Hematopoietic multipotent progenitor cell treated with erythropoietin and hydrocortisone succinate and interleukin-3 and kit ligand, for 4 days (in vitro differentiated cells): ENCODE measurements at regions not wholly inside any gene's neighbourhood (a gene's known extent, or its start where the extent isn't known, plus 50 kb on each side); places are given as distances from the start of the nearest gene placed in this dataset.

Experiments used
- DNase-seq: peaks from one replicate; pipeline ENCODE4 v3.0.0-alpha.2; 2015

GRCh38 chr16:85190572-85190971, 78.3 kb upstream of the CIBAR2 start:
- DNase-seq = no peak

GRCh38 chr16:85191341-85191965, 79.2 kb upstream of the CIBAR2 start:
- DNase-seq = no peak

- DNase-seq = no peak
Measured at GRCh38 chr16:85192238-85193114, 80.2 kb upstream of the CIBAR2 start.

GRCh38 chr16:85193115-85193493, 80.8 kb upstream of the CIBAR2 start:
- DNase-seq = no peak

DNA sequence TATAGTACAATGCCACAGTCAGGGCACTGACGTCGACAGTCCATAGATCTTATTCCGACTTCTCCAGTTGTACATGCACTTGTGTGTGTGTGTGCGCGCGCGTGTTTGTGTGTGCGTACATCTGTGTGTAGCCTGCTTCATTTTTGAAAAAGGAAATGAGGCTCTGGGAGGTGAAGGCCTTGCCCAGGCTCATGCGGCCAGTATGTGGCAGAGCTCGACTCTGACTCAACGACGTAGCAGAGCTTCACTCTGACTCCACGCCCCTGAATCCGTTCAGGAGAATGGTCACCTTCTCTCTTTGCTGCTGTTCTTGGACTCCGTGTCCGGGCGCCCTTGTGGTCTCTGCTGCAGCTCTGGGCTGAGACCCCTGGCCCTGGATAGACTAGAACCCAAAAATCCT, 81.6 kb upstream of the CIBAR2 start:
- DNase-seq = no peak

- DNase-seq = no peak
Measured at GRCh38 chr16:85194307-85195270, 82.3 kb upstream of the CIBAR2 start.

GRCh38 chr16:85195271-85195647, 83.0 kb upstream of the CIBAR2 start:
- DNase-seq = no peak

DNA sequence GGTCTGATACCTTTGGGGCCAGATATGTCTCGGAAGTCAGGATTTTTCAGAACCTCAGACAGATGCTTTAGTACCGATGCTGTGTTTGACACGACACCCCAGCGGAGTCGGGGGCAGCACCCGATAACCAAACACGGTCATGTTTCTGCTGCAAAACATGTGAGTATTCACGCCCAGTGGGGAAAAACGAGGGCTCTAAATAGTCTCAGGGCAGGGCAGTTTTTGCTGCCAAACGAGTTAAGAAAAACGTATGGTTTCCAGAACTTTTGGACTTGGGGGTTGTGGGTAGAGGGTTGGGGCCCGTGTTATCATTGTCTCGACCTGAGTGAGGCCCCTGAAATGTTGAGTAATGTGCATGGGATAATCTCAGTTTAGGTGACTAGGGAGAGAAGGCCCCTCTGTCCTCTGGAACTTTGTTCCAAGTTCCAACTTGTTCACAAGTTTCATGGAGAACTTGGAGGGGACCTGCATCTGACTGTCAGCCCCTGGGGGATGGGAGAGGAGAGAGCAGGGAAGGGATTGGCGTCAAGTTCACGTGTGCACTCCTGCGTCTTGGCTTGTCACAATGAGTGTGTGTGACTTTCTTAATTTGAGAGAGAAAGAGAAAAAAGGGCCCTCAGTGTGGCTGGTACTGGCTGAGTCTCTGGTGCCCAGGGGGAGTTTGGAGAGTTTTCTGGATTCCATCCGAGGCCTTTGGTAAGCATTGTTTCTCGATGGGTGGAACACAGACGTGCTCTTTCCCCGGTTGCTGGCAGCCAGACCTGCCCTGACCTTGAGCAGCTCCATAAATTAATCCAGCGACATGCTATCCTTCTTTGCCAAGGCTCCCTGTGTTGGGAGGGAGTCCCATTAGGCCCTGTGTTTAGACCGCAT, 83.9 kb upstream of the CIBAR2 start:
- DNase-seq = no peak

- no peak for DNase-seq
Measured at GRCh38 chr16:85196976-85197375, 84.7 kb upstream of the CIBAR2 start.

- DNase-seq = no peak
Measured at GRCh38 chr16:85197611-85198566, 85.6 kb upstream of the CIBAR2 start.

- no peak for DNase-seq
Measured at GRCh38 chr16:85199069-85199725, 86.9 kb upstream of the CIBAR2 start.

- DNase-seq = no peak
Measured at GRCh38 chr16:85199880-85200279, 87.6 kb upstream of the CIBAR2 start.

DNA sequence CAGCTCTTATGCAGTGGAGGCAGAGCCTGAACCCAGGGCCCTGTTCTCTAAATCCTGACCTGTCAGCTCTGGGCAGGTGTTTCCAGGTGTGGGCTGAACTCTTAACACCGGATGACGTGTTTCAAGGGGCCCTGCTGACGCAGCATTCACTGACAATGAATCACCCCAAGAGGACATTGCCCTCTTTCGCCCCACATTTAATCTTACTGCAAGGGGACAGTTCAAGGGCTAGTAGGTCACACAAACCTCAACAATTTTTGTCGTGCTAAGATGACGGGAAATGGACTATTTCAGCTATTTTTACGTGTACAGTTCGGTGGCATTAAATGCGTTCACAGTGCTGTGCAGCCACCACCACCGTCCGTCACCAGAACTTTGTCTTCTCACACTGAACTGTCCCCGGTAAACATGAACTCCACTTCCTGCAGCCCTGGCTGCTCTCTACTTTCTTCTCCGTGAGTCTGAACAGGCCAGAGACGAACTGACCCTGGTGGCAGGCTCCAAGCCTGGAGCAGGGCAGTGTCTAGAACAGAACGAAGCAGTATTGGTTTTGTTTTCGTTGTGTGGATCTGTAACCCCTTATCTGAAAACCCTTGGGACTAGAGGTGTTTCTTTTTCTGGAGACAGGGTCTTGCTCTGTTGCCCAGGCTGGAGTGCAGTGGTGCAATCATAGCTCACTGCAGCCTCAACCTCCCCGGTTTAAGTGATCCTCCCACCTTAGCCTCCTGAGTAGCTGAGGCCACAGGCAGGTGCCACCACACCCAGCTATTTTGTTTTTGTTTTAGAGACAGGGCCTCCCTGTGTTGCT, 88.4 kb upstream of the CIBAR2 start:
- DNase-seq = no peak

- DNase-seq = no peak
Measured at GRCh38 chr16:85201574-85201973, 89.3 kb upstream of the CIBAR2 start.

- no peak for DNase-seq
Measured at GRCh38 chr16:85202051-85202601, 89.9 kb upstream of the CIBAR2 start.

DNA sequence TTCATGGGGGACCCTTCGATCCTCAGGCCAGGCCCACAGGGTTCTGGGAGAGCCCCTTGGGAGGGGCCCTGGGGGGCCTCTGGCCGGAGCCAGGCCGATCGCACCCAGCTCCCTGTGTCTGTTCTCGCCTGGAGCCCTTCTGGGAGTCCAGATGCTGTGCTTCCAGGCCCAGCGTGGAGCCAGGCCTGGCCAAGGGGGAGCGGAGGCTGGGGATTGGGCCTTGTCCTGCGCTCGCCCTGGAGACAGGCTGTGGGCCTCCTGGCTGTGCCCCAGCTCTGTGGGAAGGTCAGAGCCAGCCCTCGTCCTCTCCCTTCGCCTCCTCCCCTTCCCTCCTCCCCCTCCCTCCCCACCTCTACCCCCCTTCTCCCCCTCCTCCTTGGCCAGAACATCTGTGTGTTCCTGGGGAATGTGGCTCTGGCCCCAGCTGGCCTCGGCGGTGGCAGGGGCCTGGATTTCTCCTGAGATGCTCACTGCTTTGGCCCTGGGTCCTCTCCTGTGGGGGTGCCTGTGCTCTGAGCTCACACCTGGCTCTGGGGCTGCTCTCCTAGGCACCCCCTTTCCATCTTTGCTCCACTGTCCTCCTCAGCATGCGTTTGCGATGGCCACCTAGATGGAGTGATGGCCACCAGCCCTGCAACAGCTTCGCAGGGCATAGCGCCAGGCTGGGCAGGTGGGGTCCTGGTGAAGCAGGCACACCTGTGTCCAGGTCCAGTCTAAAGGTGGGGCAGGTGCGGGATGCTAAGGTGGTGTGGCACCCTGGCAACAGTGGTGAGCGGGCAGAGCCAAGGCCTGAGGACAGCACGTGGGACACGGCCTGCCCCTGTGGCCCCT, 90.6 kb upstream of the CIBAR2 start:
- no peak for DNase-seq

DNA sequence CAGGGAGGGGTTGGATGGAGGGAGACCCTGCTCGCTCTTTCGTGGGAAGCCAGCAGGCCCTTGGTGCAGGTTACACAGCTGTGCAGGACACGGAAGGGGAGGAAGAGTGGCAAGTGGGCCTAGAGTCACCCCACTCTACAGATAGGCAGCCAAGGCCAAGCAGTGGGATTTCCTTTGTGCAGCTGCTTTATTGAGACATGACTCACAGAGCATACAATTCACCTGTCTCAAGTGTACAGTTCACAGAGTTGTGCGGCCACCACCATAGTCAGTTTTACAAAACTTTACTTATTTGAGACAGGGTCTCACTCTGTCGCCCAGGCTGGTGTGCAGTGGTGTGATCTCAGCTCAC, 91.2 kb upstream of the CIBAR2 start:
- no peak for DNase-seq

GRCh38 chr16:85204242-85205010, 92.2 kb upstream of the CIBAR2 start:
- DNase-seq = no peak
